GM23338 (cell line): ENCODE measurements at regions not wholly inside any gene's neighbourhood (a gene's known extent, or its start where the extent isn't known, plus 50 kb on each side); places are given as distances from the start of the nearest gene placed in this dataset.

Experiments
- ATAC-seq: fragments of 200-7000 bp; cut with Tn5 transposase; 3 replicates; pipeline ENCODE4 v1.9.1; 2020
- DNase-seq: peaks from one replicate; pipeline ENCODE4 v3.0.0-alpha.2; 2015; ENCODE audit warnings: low spot score
- H2AFZ ChIP-seq: fragments of 200-600 bp; sonication (generic); 2 replicates; pipeline ENCODE4 v1.8.0; 2016; ENCODE audit warnings: antibody characterized with exemption, mild to moderate bottlenecking, moderate library complexity
- H3F3A ChIP-seq: fragments of 200-600 bp; sonication (generic); replicated peaks from 2 replicates; pipeline ENCODE4 v1.8.0; 2017; ENCODE audit warnings: antibody characterized with exemption, mixed run types, low read depth
- H3K27ac ChIP-seq: fragments of 200-600 bp; sonication (generic); 2 replicates; pipeline ENCODE4 v1.6.1; 2016; ENCODE audit warnings: low read depth
- H3K27me3 ChIP-seq: fragments of 200-600 bp; sonication (generic); 2 replicates; pipeline ENCODE4 v1.8.0; 2016; ENCODE audit warnings: mild to moderate bottlenecking, mixed run types, moderate library complexity; ENCODE audit not compliant: insufficient read depth
- H3K36me3 ChIP-seq: fragments of 200-600 bp; sonication (generic); 2 replicates; pipeline ENCODE4 v1.8.0; 2016; ENCODE audit warnings: mild to moderate bottlenecking; ENCODE audit not compliant: insufficient read depth
- H3K4me1 ChIP-seq: fragments of 200-600 bp; sonication (generic); 2 replicates; pipeline ENCODE4 v1.8.0; 2016; ENCODE audit warnings: mild to moderate bottlenecking, moderate library complexity; ENCODE audit not compliant: insufficient read depth
- H3K4me2 ChIP-seq: fragments of 200-600 bp; sonication (generic); 2 replicates; pipeline ENCODE4 v1.7.1; 2017; ENCODE audit warnings: mixed run types
- H3K4me3 ChIP-seq: fragments of 200-600 bp; sonication (generic); 2 replicates; pipeline ENCODE4 v1.6.1; 2016; ENCODE audit warnings: mixed run types
- H3K79me2 ChIP-seq: fragments of 200-600 bp; sonication (generic); replicated peaks from 2 replicates; pipeline ENCODE4 v1.8.0; 2017; ENCODE audit warnings: mild to moderate bottlenecking; ENCODE audit not compliant: insufficient read depth
- H3K9me2 ChIP-seq: fragments of 200-600 bp; sonication (generic); 2 replicates; pipeline ENCODE4 v1.8.0; 2017; ENCODE audit not compliant: insufficient read depth
- H4K20me1 ChIP-seq: fragments of 200-600 bp; sonication (generic); replicated peaks from 2 replicates; pipeline ENCODE4 v1.8.0; 2017; ENCODE audit warnings: mild to moderate bottlenecking; ENCODE audit not compliant: insufficient read depth
- H3K27ac Mint-ChIP-seq: 2 replicates; pipeline ENCODE4 v1.8.0; 2020; ENCODE audit warnings: inconsistent platforms, mild to moderate bottlenecking, moderate library complexity, mixed read lengths
- H3K27me3 Mint-ChIP-seq: 3 replicates; pipeline ENCODE4 v1.8.0; 2022; ENCODE audit warnings: low read depth, mild to moderate bottlenecking, moderate library complexity, mixed read lengths, inconsistent platforms; ENCODE audit not compliant: insufficient read depth, poor library complexity
- H3K36me3 Mint-ChIP-seq: 3 replicates; pipeline ENCODE4 v1.8.0; 2021; ENCODE audit warnings: low read depth, mild to moderate bottlenecking, inconsistent platforms, moderate library complexity, mixed read lengths
- H3K4me1 Mint-ChIP-seq: 3 replicates; pipeline ENCODE4 v1.8.0; 2020; ENCODE audit warnings: mild to moderate bottlenecking, inconsistent platforms, mixed read lengths
- H3K4me3 Mint-ChIP-seq: 3 replicates; pipeline ENCODE4 v1.8.0; 2021; ENCODE audit warnings: moderate library complexity, mild to moderate bottlenecking, inconsistent platforms, mixed read lengths
- H3K9me3 Mint-ChIP-seq: 3 replicates; pipeline ENCODE4 v1.8.0; 2020; ENCODE audit warnings: moderate library complexity, mild to moderate bottlenecking, inconsistent platforms, mixed read lengths
- EZH2 ChIP-seq: fragments of 200-600 bp; sonication (generic); IDR thresholded peaks from one replicate; pipeline ENCODE4 v1.8.0; 2017; ENCODE audit warnings: antibody characterized with exemption, mild to moderate bottlenecking, low read depth; ENCODE audit not compliant: unreplicated experiment
- REST ChIP-seq: IDR thresholded peaks from one replicate; pipeline ENCODE4 v1.6.1; 2018; ENCODE audit warnings: antibody characterized with exemption; ENCODE audit not compliant: unreplicated experiment
- ZNF462 ChIP-seq: fragments of 250-450 bp; sonication (Bioruptor Pico); IDR thresholded peaks from 2 replicates; pipeline ENCODE4 v1.5.0; 2020; ENCODE audit warnings: mild to moderate bottlenecking, moderate library complexity

- Histone ChIP-seq H2AFZ (no peak overlapping the region), H3F3A (no peaks in the 10 kb centered on the region), H3K9me2 (no peaks in the 10 kb centered on the region; the same call in 1 of the 2 replicates), H3K27ac (no peak overlapping the region), H3K79me2 (no peaks in the 10 kb centered on the region), H3K4me3 (no peak overlapping the region), H3K4me1 (no peaks in the 10 kb centered on the region), H3K27me3 (no peaks in the 10 kb centered on the region), H3K36me3 (no peaks in the 10 kb centered on the region; the same call in 1 of the 2 replicates), H4K20me1 (no peaks in the 10 kb centered on the region), H3K4me2 (no peak overlapping the region)
- ATAC-seq (no peak), DNase-seq (no peak)
- peaks cover 18% of the 10 kb centered on the region for H3K9me3 Mint-ChIP-seq
- H3K4me1 Mint-ChIP-seq = no peaks in the 10 kb centered on the region
- H3K36me3 Mint-ChIP-seq = peaks cover 11% of the 10 kb centered on the region; the same call in 2 of the 3 replicates
- H3K4me3 Mint-ChIP-seq = no peak overlapping the region
- H3K27me3 Mint-ChIP-seq = no peaks in the 10 kb centered on the region
- no peak for TF ChIP-seq EZH2
- no peak overlapping the region for H3K27ac Mint-ChIP-seq
These were observed 1414.1 kb downstream of the LRRC4C start for GRCh38 chr11:40045312-40045711.

GRCh38 chr11:40037005-40037404 is 1422.4 kb downstream of the LRRC4C start:
- Mint-ChIP-seq H3K4me3 (no peak overlapping the region), H3K9me3 (peaks cover 6% of the 10 kb centered on the region; the same call in 2 of the 3 replicates), H3K27ac (no peak overlapping the region), H3K27me3 (peaks cover 1% of the 10 kb centered on the region), H3K36me3 (peaks cover 7% of the 10 kb centered on the region; the same call in 2 of the 3 replicates), H3K4me1 (peaks cover 25% of the 10 kb centered on the region)
- Histone ChIP-seq H3K36me3 (no peaks in the 10 kb centered on the region), H3K79me2 (no peaks in the 10 kb centered on the region), H4K20me1 (no peaks in the 10 kb centered on the region), H3F3A (no peaks in the 10 kb centered on the region), H3K9me2 (no peaks in the 10 kb centered on the region), H3K27me3 (no peaks in the 10 kb centered on the region), H3K4me3 (no peak overlapping the region), H3K27ac (no peak overlapping the region), H2AFZ (no peak overlapping the region), H3K4me1 (peaks cover 19% of the 10 kb centered on the region), H3K4me2 (no peak overlapping the region)
- ATAC-seq (peak; percentile 33; the same call in 2 of the 3 replicates), DNase-seq (peak; percentile 19)
- TF ChIP-seq ZNF462 = no peak
- TF ChIP-seq REST = no peak
- TF ChIP-seq EZH2 = no peak
